OCI-LY3 (cell line): ENCODE measurements at regions not wholly inside any gene's neighbourhood (a gene's known extent, or its start where the extent isn't known, plus 50 kb on each side); places are given as distances from the start of the nearest gene placed in this dataset.
"Not testable (repeated sequence)": the region's sequence is repeated elsewhere in the genome, so short reads cannot be mapped to it uniquely, and the experiment has no call there.

Experiments
- EZH2phosphoT487 ChIP-seq: fragments of 200-600 bp; shearing (Covaris generic); IDR thresholded peaks from 2 replicates; pipeline ENCODE4 v1.6.1; 2018; ENCODE audit warnings: antibody characterized with exemption, mixed run types, low read depth
- TF ChIP-seq, protein P1 (sequence below): fragments of 200-600, 300-600 bp; sonication (generic); IDR thresholded peaks from 2 replicates; pipeline ENCODE4 v1.5.1; 2014; ENCODE audit warnings: antibody characterized with exemption, low read length, low read depth

DNA sequence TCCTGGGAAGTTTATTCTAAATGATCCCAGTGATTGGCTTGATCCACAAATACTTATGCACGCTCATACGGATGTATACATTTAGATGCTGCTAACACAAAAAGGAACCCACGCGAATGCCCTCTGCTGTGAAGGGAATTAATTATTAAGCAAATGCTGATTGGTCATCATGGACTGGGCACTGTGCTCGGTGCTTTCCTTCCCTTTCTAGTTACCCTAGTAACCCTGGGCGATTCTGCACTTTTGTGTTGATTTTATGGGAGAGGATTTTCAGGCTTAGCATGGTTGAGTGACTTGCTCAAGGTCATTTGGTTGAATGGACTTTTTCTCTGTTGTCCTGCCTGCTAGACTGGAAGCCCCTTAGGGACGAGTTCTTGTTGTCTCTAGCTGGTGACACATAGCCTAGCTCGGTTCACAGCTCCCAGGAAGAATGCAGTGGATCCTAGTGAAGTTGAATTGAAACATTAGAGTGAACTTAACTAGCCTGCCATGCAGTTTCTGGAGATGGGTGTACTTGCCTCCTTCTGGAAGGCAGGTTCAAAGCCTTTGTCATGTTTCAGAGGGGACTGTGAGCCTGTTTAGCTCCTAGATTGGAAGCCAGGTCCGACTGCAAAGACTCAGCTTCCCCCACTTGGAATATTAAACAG, 54.4 kb downstream of the NPIPB11 start:
- TF ChIP-seq, protein P1, sequence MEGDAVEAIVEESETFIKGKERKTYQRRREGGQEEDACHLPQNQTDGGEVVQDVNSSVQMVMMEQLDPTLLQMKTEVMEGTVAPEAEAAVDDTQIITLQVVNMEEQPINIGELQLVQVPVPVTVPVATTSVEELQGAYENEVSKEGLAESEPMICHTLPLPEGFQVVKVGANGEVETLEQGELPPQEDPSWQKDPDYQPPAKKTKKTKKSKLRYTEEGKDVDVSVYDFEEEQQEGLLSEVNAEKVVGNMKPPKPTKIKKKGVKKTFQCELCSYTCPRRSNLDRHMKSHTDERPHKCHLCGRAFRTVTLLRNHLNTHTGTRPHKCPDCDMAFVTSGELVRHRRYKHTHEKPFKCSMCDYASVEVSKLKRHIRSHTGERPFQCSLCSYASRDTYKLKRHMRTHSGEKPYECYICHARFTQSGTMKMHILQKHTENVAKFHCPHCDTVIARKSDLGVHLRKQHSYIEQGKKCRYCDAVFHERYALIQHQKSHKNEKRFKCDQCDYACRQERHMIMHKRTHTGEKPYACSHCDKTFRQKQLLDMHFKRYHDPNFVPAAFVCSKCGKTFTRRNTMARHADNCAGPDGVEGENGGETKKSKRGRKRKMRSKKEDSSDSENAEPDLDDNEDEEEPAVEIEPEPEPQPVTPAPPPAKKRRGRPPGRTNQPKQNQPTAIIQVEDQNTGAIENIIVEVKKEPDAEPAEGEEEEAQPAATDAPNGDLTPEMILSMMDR = not testable (repeated sequence)
- TF ChIP-seq EZH2phosphoT487 = not testable (repeated sequence)
